SH-SY5Y (cell line): ENCODE measurements at regions not wholly inside any gene's neighbourhood (a gene's known extent, or its start where the extent isn't known, plus 50 kb on each side); places are given as distances from the start of the nearest gene placed in this dataset.

ENCODE experiments used
- GATA2 ChIP-seq: IDR thresholded peaks from 2 replicates; pipeline ENCODE4 v1.6.1; 2011; ENCODE audit warnings: mild to moderate bottlenecking, low read depth, low read length
- GATA3 ChIP-seq: IDR thresholded peaks from 2 replicates; pipeline ENCODE4 v1.6.1; 2011; ENCODE audit warnings: low read depth, mild to moderate bottlenecking, low read length, moderate library complexity

DNA sequence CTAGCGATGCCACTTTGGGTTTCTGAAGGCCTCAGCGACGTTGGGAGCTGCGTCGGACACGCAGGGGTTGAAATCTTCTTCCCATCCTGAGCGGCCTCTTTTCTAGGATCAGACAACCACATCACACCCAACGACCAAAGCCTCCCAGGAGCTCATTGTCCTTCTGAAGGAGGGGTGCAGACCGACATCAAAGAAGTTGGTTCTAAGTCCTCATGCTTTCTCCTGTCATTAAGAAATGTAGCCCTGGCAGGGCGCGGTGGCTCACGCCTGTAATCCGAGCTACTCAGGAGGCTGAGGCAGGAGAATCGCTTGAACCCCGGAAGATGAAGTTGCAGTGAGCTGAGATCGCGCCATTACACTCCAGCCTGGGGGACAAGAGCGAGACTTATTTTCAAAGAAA lies 1681.9 kb downstream of the TP53TG3F start:
- no peak for TF ChIP-seq GATA2
- no peak for TF ChIP-seq GATA3
